ENCODE measurements at regions not wholly inside any gene's neighbourhood (a gene's known extent, or its start where the extent isn't known, plus 50 kb on each side); places are given as distances from the start of the nearest gene placed in this dataset.

DNA sequence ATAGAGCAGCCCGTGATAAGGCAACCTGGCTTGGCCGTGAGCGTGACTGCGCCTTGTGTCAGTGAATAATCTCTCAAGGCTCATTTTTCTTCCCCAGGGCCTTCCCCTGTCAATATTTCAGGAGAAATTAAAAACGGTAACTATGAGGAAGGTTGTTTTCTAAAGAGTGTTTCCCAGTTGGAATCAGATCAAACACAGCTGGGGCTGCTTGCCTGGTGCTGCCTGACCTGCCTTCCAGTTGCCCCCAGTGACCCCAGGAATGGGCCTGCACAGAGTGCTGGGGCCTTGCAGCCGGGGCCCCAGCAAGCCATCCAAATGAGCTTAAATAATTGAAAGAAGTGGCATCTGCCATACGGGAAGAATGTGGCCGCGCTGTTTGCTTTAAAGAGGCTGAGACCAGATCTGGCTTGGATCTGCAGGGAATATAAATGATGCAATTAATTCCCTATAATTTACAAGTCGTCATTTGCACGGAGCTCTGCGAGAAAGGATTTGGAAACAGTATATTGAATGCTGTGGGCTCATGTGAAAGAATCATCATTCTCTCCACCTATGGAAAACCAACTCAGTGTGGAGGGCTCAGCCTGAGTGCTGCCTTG, 203.9 kb downstream of the C1orf94 start:
- TF ChIP-seq POLR2A (IDR thresholded peaks at IDR 0.05; ENCODE audit: low read depth, low read length) = no peak
- no peak for TF ChIP-seq POLR2AphosphoS5 (IDR thresholded peaks at IDR 0.05; ENCODE audit: low read depth, low read length)

All from GM12891 (cell line).